ENCODE measurements at regions not wholly inside any gene's neighbourhood (a gene's known extent, or its start where the extent isn't known, plus 50 kb on each side); places are given as distances from the start of the nearest gene placed in this dataset.

- H4K91ac ChIP-seq (ENCODE audit: low read depth, low read length): no peak overlapping the region
- no peak overlapping the region for H3K18ac ChIP-seq (ENCODE audit: low read length)
- H3K14ac ChIP-seq (ENCODE audit: low read length): no peak overlapping the region
- H3K23ac ChIP-seq (ENCODE audit: low read length): no peak overlapping the region
- H3K27ac ChIP-seq (ENCODE audit: low read depth, low read length): no peak overlapping the region
- H2BK12ac ChIP-seq (ENCODE audit: low read length): no peak overlapping the region
- WGBS (ENCODE audit: extremely low coverage, insufficient coverage, insufficient read length): no CpG with 5 or more reads among the region's 3 CpGs
- H3K79me1 ChIP-seq (ENCODE audit: low read length): no peaks in the 10 kb centered on the region
- H3K9ac ChIP-seq (ENCODE audit: low read length): no peak overlapping the region
- no peak overlapping the region for H2BK5ac ChIP-seq (ENCODE audit: low read depth, low read length, poor library complexity)
- no peak for DNase-seq
- no peak overlapping the region for H4K12ac ChIP-seq (ENCODE audit: low read depth, low read length)
- H3K4me1 ChIP-seq (ENCODE audit: control insufficient read depth in 1 of 2, insufficient read depth in 2 of 2, low read length in 2 of 2): peaks cover 0 to 4% of the 10 kb centered on the region in 2 experiments
- no peak overlapping the region for H3K4ac ChIP-seq (ENCODE audit: low read depth, low read length)
- no peak overlapping the region for H3K4me3 ChIP-seq (ENCODE audit: low read depth, low read length)
- no peak overlapping the region for H2AK5ac ChIP-seq (ENCODE audit: low read length)
- no peak overlapping the region for H4K8ac ChIP-seq (ENCODE audit: low read depth, low read length)
- H3K79me2 ChIP-seq (ENCODE audit: control insufficient read depth, insufficient read depth, low read length, poor library complexity): no peaks in the 10 kb centered on the region
- no peaks in the 10 kb centered on the region for H3K36me3 ChIP-seq (ENCODE audit: control insufficient read depth in 1 of 2, insufficient read depth in 2 of 2, low read length in 2 of 2)
- no peak overlapping the region for H2BK120ac ChIP-seq (ENCODE audit: insufficient read depth, low read length, poor library complexity)
- peaks cover 11% of the 10 kb centered on the region for H3K9me3 ChIP-seq (ENCODE audit: insufficient read depth, low read depth, low read length)
- H3K27me3 ChIP-seq (ENCODE audit: insufficient read depth, low read length): no peaks in the 10 kb centered on the region
- no peak overlapping the region for H3K4me2 ChIP-seq (ENCODE audit: low read length)
- H2AFZ ChIP-seq (ENCODE audit: insufficient read depth, low read length, poor library complexity): no peak overlapping the region
Measured at GRCh38 chr11:41789376-41789775, 329.9 kb upstream of the LRRC4C start.

GRCh38 chr11:41795004-41795403, 335.6 kb upstream of the LRRC4C start:
- H3K27ac ChIP-seq (ENCODE audit: low read depth, low read length): no peak overlapping the region
- no peaks in the 10 kb centered on the region for H3K4me1 ChIP-seq (ENCODE audit: control insufficient read depth in 1 of 2, insufficient read depth in 2 of 2, low read length in 2 of 2)
- no CpG with 5 or more reads among the region's 1 CpG for WGBS (ENCODE audit: extremely low coverage, insufficient coverage, insufficient read length)
- H3K9ac ChIP-seq (ENCODE audit: low read length): no peak overlapping the region
- no peak overlapping the region for H3K4me3 ChIP-seq (ENCODE audit: low read depth, low read length)
- peaks cover 11% of the 10 kb centered on the region for H3K9me3 ChIP-seq (ENCODE audit: insufficient read depth, low read depth, low read length)
- H2BK120ac ChIP-seq (ENCODE audit: insufficient read depth, low read length, poor library complexity): no peak overlapping the region
- no peaks in the 10 kb centered on the region for H3K27me3 ChIP-seq (ENCODE audit: insufficient read depth, low read length)
- H2BK5ac ChIP-seq (ENCODE audit: low read depth, low read length, poor library complexity): no peak overlapping the region
- H4K8ac ChIP-seq (ENCODE audit: low read depth, low read length): no peak overlapping the region
- H3K4me2 ChIP-seq (ENCODE audit: low read length): no peak overlapping the region
- no peak overlapping the region for H2BK12ac ChIP-seq (ENCODE audit: low read length)
- no peak for DNase-seq
- H3K14ac ChIP-seq (ENCODE audit: low read length): no peak overlapping the region
- no peaks in the 10 kb centered on the region for H3K79me1 ChIP-seq (ENCODE audit: low read length)
- H3K36me3 ChIP-seq (ENCODE audit: control insufficient read depth in 1 of 2, insufficient read depth in 2 of 2, low read length in 2 of 2): no peaks in the 10 kb centered on the region
- H4K12ac ChIP-seq (ENCODE audit: low read depth, low read length): no peak overlapping the region
- H2AK5ac ChIP-seq (ENCODE audit: low read length): no peak overlapping the region
- H3K4ac ChIP-seq (ENCODE audit: low read depth, low read length): no peak overlapping the region
- no peak overlapping the region for H4K91ac ChIP-seq (ENCODE audit: low read depth, low read length)
- no peak overlapping the region for H3K18ac ChIP-seq (ENCODE audit: low read length)
- H2AFZ ChIP-seq (ENCODE audit: insufficient read depth, low read length, poor library complexity): no peak overlapping the region
- no peaks in the 10 kb centered on the region for H3K79me2 ChIP-seq (ENCODE audit: control insufficient read depth, insufficient read depth, low read length, poor library complexity)
- H3K23ac ChIP-seq (ENCODE audit: low read length): no peak overlapping the region

- no peak overlapping the region for H4K91ac ChIP-seq (ENCODE audit: low read depth, low read length)
- H3K27me3 ChIP-seq (ENCODE audit: insufficient read depth, low read length): no peaks in the 10 kb centered on the region
- no peak overlapping the region for H2BK5ac ChIP-seq (ENCODE audit: low read depth, low read length, poor library complexity)
- no peak overlapping the region for H2BK12ac ChIP-seq (ENCODE audit: low read length)
- H4K8ac ChIP-seq (ENCODE audit: low read depth, low read length): no peak overlapping the region
- no peak overlapping the region for H3K14ac ChIP-seq (ENCODE audit: low read length)
- H3K4me2 ChIP-seq (ENCODE audit: low read length): no peak overlapping the region
- no peak overlapping the region for H3K4ac ChIP-seq (ENCODE audit: low read depth, low read length)
- peaks cover 1% of the 10 kb centered on the region for H3K9me3 ChIP-seq (ENCODE audit: insufficient read depth, low read depth, low read length)
- H3K79me2 ChIP-seq (ENCODE audit: control insufficient read depth, insufficient read depth, low read length, poor library complexity): no peaks in the 10 kb centered on the region
- H4K12ac ChIP-seq (ENCODE audit: low read depth, low read length): no peak overlapping the region
- H2BK120ac ChIP-seq (ENCODE audit: insufficient read depth, low read length, poor library complexity): no peak overlapping the region
- H3K79me1 ChIP-seq (ENCODE audit: low read length): no peaks in the 10 kb centered on the region
- H2AK5ac ChIP-seq (ENCODE audit: low read length): no peak overlapping the region
- H3K18ac ChIP-seq (ENCODE audit: low read length): no peak overlapping the region
- no peak overlapping the region for H2AFZ ChIP-seq (ENCODE audit: insufficient read depth, low read length, poor library complexity)
- H3K36me3 ChIP-seq (ENCODE audit: control insufficient read depth in 1 of 2, insufficient read depth in 2 of 2, low read length in 2 of 2): no peaks in the 10 kb centered on the region
- no peaks in the 10 kb centered on the region for H3K4me1 ChIP-seq (ENCODE audit: control insufficient read depth in 1 of 2, insufficient read depth in 2 of 2, low read length in 2 of 2)
- no peak overlapping the region for H3K27ac ChIP-seq (ENCODE audit: low read depth, low read length)
- no peak for DNase-seq
- H3K4me3 ChIP-seq (ENCODE audit: low read depth, low read length): no peak overlapping the region
- H3K23ac ChIP-seq (ENCODE audit: low read length): no peak overlapping the region
- no peak overlapping the region for H3K9ac ChIP-seq (ENCODE audit: low read length)
Measured at GRCh38 chr11:41799754-41800153, 340.3 kb upstream of the LRRC4C start.

GRCh38 chr11:41803895-41804294, 344.4 kb upstream of the LRRC4C start:
- H3K18ac ChIP-seq (ENCODE audit: low read length): no peak overlapping the region
- H3K4me2 ChIP-seq (ENCODE audit: low read length): no peak overlapping the region
- DNase-seq: no peak
- H2BK120ac ChIP-seq (ENCODE audit: insufficient read depth, low read length, poor library complexity): no peak overlapping the region
- no peak overlapping the region for H4K8ac ChIP-seq (ENCODE audit: low read depth, low read length)
- no peak overlapping the region for H3K4ac ChIP-seq (ENCODE audit: low read depth, low read length)
- H3K9ac ChIP-seq (ENCODE audit: low read length): no peak overlapping the region
- H2AFZ ChIP-seq (ENCODE audit: insufficient read depth, low read length, poor library complexity): no peak overlapping the region
- no peak overlapping the region for H3K23ac ChIP-seq (ENCODE audit: low read length)
- no peak overlapping the region for H3K4me3 ChIP-seq (ENCODE audit: low read depth, low read length)
- H2BK12ac ChIP-seq (ENCODE audit: low read length): no peak overlapping the region
- no peak overlapping the region for H3K14ac ChIP-seq (ENCODE audit: low read length)
- H3K27me3 ChIP-seq (ENCODE audit: insufficient read depth, low read length): no peaks in the 10 kb centered on the region
- no peak overlapping the region for H4K12ac ChIP-seq (ENCODE audit: low read depth, low read length)
- peaks cover 1% of the 10 kb centered on the region for H3K9me3 ChIP-seq (ENCODE audit: insufficient read depth, low read depth, low read length)
- no peak overlapping the region for H3K27ac ChIP-seq (ENCODE audit: low read depth, low read length)
- H2BK5ac ChIP-seq (ENCODE audit: low read depth, low read length, poor library complexity): no peak overlapping the region
- no peaks in the 10 kb centered on the region for H3K79me1 ChIP-seq (ENCODE audit: low read length)
- WGBS (ENCODE audit: extremely low coverage, insufficient coverage, insufficient read length): no CpG with 5 or more reads among the region's 4 CpGs
- H4K91ac ChIP-seq (ENCODE audit: low read depth, low read length): no peak overlapping the region
- no peaks in the 10 kb centered on the region for H3K4me1 ChIP-seq (ENCODE audit: control insufficient read depth in 1 of 2, insufficient read depth in 2 of 2, low read length in 2 of 2)
- no peaks in the 10 kb centered on the region for H3K36me3 ChIP-seq (ENCODE audit: control insufficient read depth in 1 of 2, insufficient read depth in 2 of 2, low read length in 2 of 2)
- no peaks in the 10 kb centered on the region for H3K79me2 ChIP-seq (ENCODE audit: control insufficient read depth, insufficient read depth, low read length, poor library complexity)
- no peak overlapping the region for H2AK5ac ChIP-seq (ENCODE audit: low read length)

- Histone ChIP-seq H3K4me1 (ENCODE audit: control insufficient read depth in 1 of 2, insufficient read depth in 2 of 2, low read length in 2 of 2) (no peaks in the 10 kb centered on the region), H3K36me3 (ENCODE audit: control insufficient read depth in 1 of 2, insufficient read depth in 2 of 2, low read length in 2 of 2) (no peaks in the 10 kb centered on the region), H3K23ac (ENCODE audit: low read length) (no peak overlapping the region), H3K27me3 (ENCODE audit: insufficient read depth, low read length) (no peaks in the 10 kb centered on the region), H4K12ac (ENCODE audit: low read depth, low read length) (no peak overlapping the region), H3K79me2 (ENCODE audit: control insufficient read depth, insufficient read depth, low read length, poor library complexity) (no peaks in the 10 kb centered on the region), H3K27ac (ENCODE audit: low read depth, low read length) (no peak overlapping the region), H2AFZ (ENCODE audit: insufficient read depth, low read length, poor library complexity) (no peak overlapping the region), H3K4me3 (ENCODE audit: low read depth, low read length) (no peak overlapping the region), H3K18ac (ENCODE audit: low read length) (no peak overlapping the region), H3K14ac (ENCODE audit: low read length) (no peak overlapping the region), H3K4ac (ENCODE audit: low read depth, low read length) (no peak overlapping the region), H3K79me1 (ENCODE audit: low read length) (no peaks in the 10 kb centered on the region), H4K8ac (ENCODE audit: low read depth, low read length) (no peak overlapping the region), H3K9me3 (ENCODE audit: insufficient read depth, low read depth, low read length) (no peaks in the 10 kb centered on the region), H2BK12ac (ENCODE audit: low read length) (no peak overlapping the region), H3K4me2 (ENCODE audit: low read length) (no peak overlapping the region), H3K9ac (ENCODE audit: low read length) (no peak overlapping the region), H4K91ac (ENCODE audit: low read depth, low read length) (no peak overlapping the region), H2BK120ac (ENCODE audit: insufficient read depth, low read length, poor library complexity) (no peak overlapping the region), H2AK5ac (ENCODE audit: low read length) (no peak overlapping the region), H2BK5ac (ENCODE audit: low read depth, low read length, poor library complexity) (no peak overlapping the region)
- no peak for DNase-seq
Measured at GRCh38 chr11:41816396-41816795, 356.9 kb upstream of the LRRC4C start.
